Mammary epithelial cell (primary cell): ENCODE measurements at regions not wholly inside any gene's neighbourhood (a gene's known extent, or its start where the extent isn't known, plus 50 kb on each side); places are given as distances from the start of the nearest gene placed in this dataset.

ENCODE experiments used
- CTCF ChIP-seq, 2 donors: IDR thresholded peaks in 1 of 2; conservative IDR thresholded peaks in 1 of 2; 2 replicates each; pipeline ENCODE4 v1.5.1; 2011 to 2012; ENCODE audit warnings: inconsistent platforms in 2 of 2, low read length in 2 of 2, mild to moderate bottlenecking in 2 of 2, control low read depth in 1 of 2, low read depth in 1 of 2; ENCODE audit not compliant: insufficient read depth in 1 of 2; ENCODE audit errors: extremely low read depth in 1 of 2
- EZH2 ChIP-seq: IDR thresholded peaks from 2 replicates; pipeline ENCODE4 v1.6.1; 2012; ENCODE audit warnings: low read length, inconsistent platforms, borderline replicate concordance

GRCh38 chr11:50333861-50334260 is 301.2 kb downstream of the OR4C45 start:
- TF ChIP-seq CTCF (conservative IDR thresholded peaks at IDR 0.05 in 1 of 2, IDR thresholded peaks at IDR 0.05 in 1 of 2; ENCODE audit: extremely low read depth in 1 of 2, insufficient read depth in 1 of 2, low read depth in 1 of 2, low read length in 2 of 2) (no peak), EZH2 (no peak)
